HUES6 (cell line): ENCODE measurements at regions not wholly inside any gene's neighbourhood (a gene's known extent, or its start where the extent isn't known, plus 50 kb on each side); places are given as distances from the start of the nearest gene placed in this dataset.
"Not testable (repeated sequence)": the region's sequence is repeated elsewhere in the genome, so short reads cannot be mapped to it uniquely, and the experiment has no call there.

Experiments
- H3K27ac ChIP-seq: 2 replicates; pipeline ENCODE4 v1.7.0; 2013; ENCODE audit warnings: low read depth, mild to moderate bottlenecking, low read length, inconsistent platforms
- H3K27me3 ChIP-seq: 2 replicates; pipeline ENCODE4 v1.6.1; 2013; ENCODE audit warnings: low read length; ENCODE audit not compliant: control insufficient read depth, insufficient read depth
- H3K36me3 ChIP-seq: 2 replicates; pipeline ENCODE4 v1.6.1; 2013; ENCODE audit warnings: low read length; ENCODE audit not compliant: control insufficient read depth, insufficient read depth
- H3K4me1 ChIP-seq: 2 replicates; pipeline ENCODE4 v1.6.1; 2013; ENCODE audit warnings: low read length; ENCODE audit not compliant: control insufficient read depth, insufficient read depth
- H3K4me3 ChIP-seq: 2 replicates; pipeline ENCODE4 v1.5.1; 2013; ENCODE audit warnings: low read depth, low read length
- H3K9ac ChIP-seq: one replicate; pipeline ENCODE4 v1.6.1; 2013; ENCODE audit warnings: mild to moderate bottlenecking, low read length
- H3K9me3 ChIP-seq: 2 replicates; pipeline ENCODE4 v1.6.1; 2013; ENCODE audit warnings: low read depth, low read length; ENCODE audit not compliant: control insufficient read depth, insufficient read depth

DNA sequence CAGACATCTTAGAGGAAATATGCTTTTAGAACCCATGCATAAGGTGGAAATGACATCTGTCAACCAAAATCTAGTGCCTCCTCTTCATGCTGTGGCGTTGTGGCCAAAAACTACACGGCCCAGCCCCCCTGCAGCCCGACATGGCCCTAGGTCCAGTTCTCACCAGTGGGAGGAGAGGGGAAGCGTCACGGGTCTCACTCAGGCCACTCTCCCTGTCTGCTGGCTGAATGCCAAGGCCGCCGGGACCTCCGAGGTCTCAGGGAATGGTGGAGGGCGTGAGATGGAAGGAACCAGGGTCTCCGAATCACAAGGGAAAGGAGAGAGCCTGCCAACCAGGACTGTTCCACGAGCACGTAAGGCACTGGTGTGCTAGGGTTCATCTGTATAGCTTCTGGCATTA, 361.0 kb downstream of the ANAPC1 start:
- H3K27me3 ChIP-seq, result no peaks in the 10 kb centered on the region
- no peak overlapping the region for H3K27ac ChIP-seq
- no peak overlapping the region for H3K9ac ChIP-seq

GRCh38 chr2:111525026-111525425, 359.0 kb downstream of the ANAPC1 start:
- not testable (repeated sequence) for H3K36me3 ChIP-seq, H3K9me3 ChIP-seq, H3K9ac ChIP-seq, H3K27ac ChIP-seq, H3K4me3 ChIP-seq, H3K4me1 ChIP-seq, H3K27me3 ChIP-seq

More for the DNA sequence above, 361.0 kb downstream of the ANAPC1 start:
- Histone ChIP-seq H3K36me3 (no peaks in the 10 kb centered on the region), H3K9me3 (no peaks in the 10 kb centered on the region), H3K4me1 (no peaks in the 10 kb centered on the region), H3K4me3 (no peak overlapping the region)

- H3K9me3 ChIP-seq, H3K4me3 ChIP-seq, H3K36me3 ChIP-seq, H3K9ac ChIP-seq, H3K27ac ChIP-seq, H3K27me3 ChIP-seq, H3K4me1 ChIP-seq: not testable (repeated sequence)
These were observed 357.9 kb downstream of the ANAPC1 start for GRCh38 chr2:111526041-111526639.

- not testable (repeated sequence) for H3K4me1 ChIP-seq, H3K9me3 ChIP-seq, H3K36me3 ChIP-seq, H3K27ac ChIP-seq, H3K4me3 ChIP-seq, H3K9ac ChIP-seq, H3K27me3 ChIP-seq
These were observed 356.1 kb downstream of the ANAPC1 start for GRCh38 chr2:111527707-111528400.

- not testable (repeated sequence) for H3K4me3 ChIP-seq, H3K9me3 ChIP-seq, H3K9ac ChIP-seq, H3K27ac ChIP-seq, H3K4me1 ChIP-seq, H3K36me3 ChIP-seq, H3K27me3 ChIP-seq
These were observed 355.0 kb downstream of the ANAPC1 start for GRCh38 chr2:111529022-111529421.

- not testable (repeated sequence) for H3K27me3 ChIP-seq, H3K36me3 ChIP-seq, H3K27ac ChIP-seq, H3K4me3 ChIP-seq, H3K9me3 ChIP-seq, H3K9ac ChIP-seq
- peaks cover 11% of the 10 kb centered on the region for H3K4me1 ChIP-seq
These were observed 353.6 kb downstream of the ANAPC1 start for GRCh38 chr2:111530239-111530965.

DNA sequence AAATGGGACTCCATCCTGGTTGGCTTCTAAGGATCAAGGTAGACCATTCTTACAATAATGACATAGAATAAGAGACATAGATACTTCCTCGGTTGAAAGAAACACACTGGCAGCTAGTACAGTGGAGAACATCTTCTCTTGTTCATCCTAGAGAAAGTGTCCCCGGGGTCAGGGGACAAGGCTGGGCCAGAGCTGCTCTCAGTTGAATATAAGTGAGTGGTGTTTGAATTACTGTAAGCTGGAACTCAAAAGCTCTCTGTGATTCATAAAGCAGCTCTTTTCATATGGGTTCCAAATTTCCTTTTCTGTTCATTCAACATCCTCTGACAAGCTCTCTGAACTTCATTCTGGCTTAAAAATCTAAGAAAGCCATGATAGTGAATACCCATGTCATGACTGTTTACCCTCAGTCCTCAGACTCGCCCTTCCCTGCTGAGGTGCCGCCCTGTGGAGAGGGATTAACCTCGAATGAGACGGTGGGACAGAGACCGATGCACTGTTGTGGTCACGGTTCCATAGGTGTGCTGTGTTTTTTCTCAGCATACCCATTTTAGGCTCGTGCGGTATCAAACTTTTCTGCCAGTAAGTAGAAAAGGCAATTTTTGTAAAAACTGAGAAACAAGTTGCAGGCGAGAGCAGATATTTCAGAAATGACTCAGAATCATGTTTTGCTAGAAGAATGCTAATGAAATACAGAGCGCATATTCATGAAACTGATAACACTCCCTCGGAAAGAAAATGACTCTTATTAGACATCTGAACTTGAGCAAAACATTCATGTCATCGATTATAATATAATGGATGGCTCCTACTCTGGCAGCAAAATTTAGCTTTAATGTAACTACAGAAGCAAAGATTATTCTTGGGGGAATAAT, 351.1 kb downstream of the ANAPC1 start:
- not testable (repeated sequence) for H3K27ac ChIP-seq

DNA sequence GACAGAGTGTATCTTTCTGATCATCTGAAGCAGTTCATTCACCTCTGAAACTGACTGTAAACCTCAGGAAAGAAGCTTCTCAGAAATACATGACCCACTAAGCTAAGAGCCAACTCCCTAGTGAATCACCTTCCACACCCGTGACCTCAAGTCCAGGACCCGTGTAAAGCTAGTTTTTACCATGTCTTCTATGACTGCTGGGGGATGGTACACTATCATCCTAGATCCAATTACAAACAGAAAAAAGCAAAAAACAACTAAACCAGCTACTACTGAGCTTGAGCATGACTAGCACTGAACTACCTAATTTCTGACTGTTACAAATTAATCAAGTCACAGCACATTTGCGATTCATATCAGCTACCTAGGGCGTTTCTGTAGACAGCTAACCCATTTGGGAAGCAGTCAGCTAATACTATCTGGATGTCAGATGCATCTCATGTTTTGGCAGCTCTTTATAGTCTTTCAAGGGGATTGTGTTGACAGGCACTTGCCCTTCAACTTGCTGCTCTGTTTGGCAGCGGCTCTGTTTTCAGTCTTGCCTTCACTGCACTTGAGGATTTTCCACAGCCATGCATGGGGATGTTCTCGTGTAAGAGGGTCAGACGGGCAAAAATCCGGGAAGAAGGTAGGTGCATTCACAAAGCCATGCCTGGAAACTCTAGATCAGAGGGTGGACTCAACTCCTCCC, 350.3 kb downstream of the ANAPC1 start:
- not testable (repeated sequence) for H3K27ac ChIP-seq, H3K9ac ChIP-seq
- peaks cover 14% of the 10 kb centered on the region for H3K4me1 ChIP-seq

More for the DNA sequence above, 351.1 kb downstream of the ANAPC1 start:
- H3K9me3 ChIP-seq, H3K36me3 ChIP-seq, H3K4me3 ChIP-seq, H3K9ac ChIP-seq, H3K27me3 ChIP-seq: not testable (repeated sequence)
- H3K4me1 ChIP-seq, result peaks cover 14% of the 10 kb centered on the region

GRCh38 chr2:111534910-111535352, 349.1 kb downstream of the ANAPC1 start:
- no peak overlapping the region for H3K27ac ChIP-seq
- peaks cover 14% of the 10 kb centered on the region for H3K4me1 ChIP-seq
- no peak overlapping the region for H3K9ac ChIP-seq

More for the DNA sequence above, 350.3 kb downstream of the ANAPC1 start:
- H3K27me3 ChIP-seq, H3K4me3 ChIP-seq, H3K9me3 ChIP-seq, H3K36me3 ChIP-seq: not testable (repeated sequence)

DNA sequence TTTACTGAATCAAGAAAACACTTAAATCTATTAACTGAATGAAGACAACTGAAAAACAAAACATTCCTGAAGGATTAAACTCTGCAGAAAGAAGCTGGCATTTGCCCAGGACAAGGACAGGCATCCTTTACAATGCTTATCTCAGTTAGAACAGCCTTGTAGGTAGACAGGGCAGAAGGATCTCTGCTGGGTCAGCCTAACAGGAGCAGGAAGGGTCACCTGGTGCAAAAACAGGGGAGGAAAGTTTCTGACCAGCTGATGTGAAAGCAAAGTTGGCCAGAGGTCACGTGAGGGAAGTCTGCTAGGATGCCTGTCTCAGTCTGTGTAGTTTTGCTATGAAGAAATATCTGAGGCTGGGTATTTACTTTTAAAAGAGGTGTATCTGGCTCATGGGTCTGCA, 348.6 kb downstream of the ANAPC1 start:
- Histone ChIP-seq H3K36me3 (no peaks in the 10 kb centered on the region), H3K4me1 (peaks cover 14% of the 10 kb centered on the region), H3K4me3 (no peak overlapping the region), H3K9ac (no peak overlapping the region), H3K27me3 (no peaks in the 10 kb centered on the region), H3K9me3 (peaks cover 3% of the 10 kb centered on the region; the same call in 1 of the 2 replicates), H3K27ac (no peak overlapping the region)

More at GRCh38 chr2:111534910-111535352, 349.1 kb downstream of the ANAPC1 start:
- no peaks in the 10 kb centered on the region for H3K36me3 ChIP-seq
- H3K4me3 ChIP-seq, result no peak overlapping the region
- no peaks in the 10 kb centered on the region for H3K27me3 ChIP-seq
- H3K9me3 ChIP-seq, result peaks cover 3% of the 10 kb centered on the region; the same call in 1 of the 2 replicates
